CD4-positive, alpha-beta T cell treated with Interleukin-1 beta for 1 hour (primary cell): ENCODE measurements at regions not wholly inside any gene's neighbourhood (a gene's known extent, or its start where the extent isn't known, plus 50 kb on each side); places are given as distances from the start of the nearest gene placed in this dataset.

ENCODE experiments used
- DNase-seq, 2 donors: peaks; one replicate each; pipeline ENCODE4 v3.0.0-alpha.2; 2020 to 2022

DNA sequence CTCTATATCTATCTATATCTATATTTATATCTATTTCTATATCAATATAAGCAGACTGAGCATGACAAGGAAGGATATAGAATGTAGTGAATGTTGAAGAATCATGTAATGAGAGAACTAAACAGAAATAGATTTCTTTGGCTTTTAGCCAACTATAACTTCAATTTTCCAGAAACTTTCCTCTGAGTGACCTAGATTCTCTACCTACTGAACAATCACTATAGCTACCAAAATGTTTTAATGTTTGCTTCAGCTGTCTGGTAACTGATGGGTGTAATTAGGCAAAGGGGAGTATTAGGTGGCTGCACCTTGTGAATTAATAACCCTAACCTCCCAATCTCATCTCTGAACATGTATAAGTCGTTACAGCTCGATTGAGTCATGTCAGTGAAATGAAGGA lies 76.4 kb upstream of the ROBO1 start:
- DNase-seq, result no peak

GRCh38 chr3:79843180-79843579 lies 75.4 kb upstream of the ROBO1 start:
- no peak for DNase-seq

- no peak for DNase-seq
Measured at GRCh38 chr3:79835701-79836100, 67.9 kb upstream of the ROBO1 start.

- no peak for DNase-seq
Measured at GRCh38 chr3:79824166-79824565, 56.4 kb upstream of the ROBO1 start.

GRCh38 chr3:79822076-79822475 lies 54.3 kb upstream of the ROBO1 start:
- DNase-seq, result no peak

DNA sequence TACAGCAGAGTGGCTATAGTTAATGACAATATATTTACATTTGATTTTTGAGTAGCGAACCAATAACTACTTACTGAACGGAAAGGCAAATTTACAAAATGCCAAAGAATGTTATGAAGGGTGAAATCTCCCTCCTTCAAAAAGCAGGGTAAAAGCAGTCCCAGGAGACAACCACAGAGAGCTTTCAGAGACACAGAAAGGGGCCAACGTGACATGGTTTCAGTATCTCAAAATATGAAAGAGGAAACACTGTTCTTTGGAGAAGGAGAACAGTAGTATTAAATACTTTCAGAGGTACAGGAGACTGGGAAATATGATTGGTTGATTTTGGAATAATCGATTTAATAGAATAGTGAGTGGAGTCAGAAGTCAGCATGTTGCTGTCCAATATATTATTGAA lies 52.3 kb upstream of the ROBO1 start:
- no peak for DNase-seq

DNA sequence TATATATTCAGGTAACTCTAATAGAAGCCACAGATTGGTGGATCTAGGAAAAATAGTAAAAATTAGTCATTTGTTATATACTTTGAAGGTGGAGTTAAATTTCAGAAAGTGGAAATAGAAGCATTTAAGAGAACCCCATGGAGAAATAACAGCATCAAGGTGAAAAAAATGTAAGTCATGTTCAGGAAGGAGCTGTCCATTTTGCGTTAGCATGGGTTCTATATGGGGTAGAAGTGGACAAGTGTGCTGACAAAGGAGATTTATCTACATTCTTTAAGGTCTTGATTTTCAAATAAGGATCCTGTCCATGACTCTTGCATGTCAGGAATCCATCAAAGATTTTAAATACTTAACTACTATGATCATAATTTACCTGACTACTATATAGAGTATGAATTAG lies 50.2 kb upstream of the ROBO1 start:
- no peak for DNase-seq
